Glutamatergic neuron (in vitro differentiated cells): ENCODE measurements at regions not wholly inside any gene's neighbourhood (a gene's known extent, or its start where the extent isn't known, plus 50 kb on each side); places are given as distances from the start of the nearest gene placed in this dataset.

Experiments used
- DNase-seq: peaks from one replicate; pipeline ENCODE4 v3.0.0; 2022
- H3K27ac Mint-ChIP-seq: one replicate; pipeline ENCODE4 v1.8.0; 2020; ENCODE audit warnings: mild to moderate bottlenecking, mixed read lengths, inconsistent platforms; ENCODE audit not compliant: unreplicated experiment
- H3K27me3 Mint-ChIP-seq: one replicate; pipeline ENCODE4 v1.8.0; 2020; ENCODE audit warnings: mild to moderate bottlenecking, moderate library complexity, mixed read lengths, inconsistent platforms; ENCODE audit not compliant: unreplicated experiment
- H3K36me3 Mint-ChIP-seq: one replicate; pipeline ENCODE4 v1.8.0; 2020; ENCODE audit warnings: mild to moderate bottlenecking, mixed read lengths, inconsistent platforms; ENCODE audit not compliant: unreplicated experiment
- H3K4me1 Mint-ChIP-seq: one replicate; pipeline ENCODE4 v1.8.0; 2020; ENCODE audit warnings: mild to moderate bottlenecking, low read depth, mixed read lengths, inconsistent platforms; ENCODE audit not compliant: unreplicated experiment
- H3K4me3 Mint-ChIP-seq: one replicate; pipeline ENCODE4 v1.8.0; 2020; ENCODE audit warnings: mild to moderate bottlenecking, mixed read lengths, inconsistent platforms; ENCODE audit not compliant: unreplicated experiment
- H3K9me3 Mint-ChIP-seq: one replicate; pipeline ENCODE4 v1.8.0; 2020; ENCODE audit warnings: mild to moderate bottlenecking, moderate library complexity, mixed read lengths, inconsistent platforms; ENCODE audit not compliant: unreplicated experiment
- TF ChIP-seq, protein P1 (sequence below): fragments of 200-600 bp; sonication (generic); IDR thresholded peaks from one replicate; pipeline ENCODE4 v1.5.0; 2021; ENCODE audit not compliant: partially characterized antibody, unreplicated experiment

DNA sequence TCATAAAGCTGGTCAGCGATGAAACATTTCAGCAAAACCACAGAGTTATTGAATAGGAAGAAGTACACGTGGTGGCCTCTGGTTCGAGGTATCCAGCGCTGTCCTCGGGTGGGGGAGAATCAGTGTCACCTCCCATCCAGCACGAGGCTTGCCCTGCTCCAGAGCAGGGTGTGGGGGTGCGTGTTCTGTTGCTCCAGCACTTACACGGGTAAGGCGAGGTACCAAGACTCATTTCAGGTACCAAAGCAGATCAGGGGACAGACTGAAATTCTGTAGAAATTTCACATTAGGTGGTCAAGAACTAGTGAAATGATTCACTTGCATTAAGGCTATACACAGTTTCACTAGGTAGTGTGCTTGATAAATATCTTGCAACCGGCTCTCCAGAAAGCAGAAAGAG is 164.2 kb upstream of the SOX1 start:
- Mint-ChIP-seq H3K27me3 (peaks cover 10% of the 10 kb centered on the region), H3K27ac (no peak overlapping the region), H3K4me1 (no peaks in the 10 kb centered on the region), H3K4me3 (no peak overlapping the region), H3K9me3 (peaks cover 6% of the 10 kb centered on the region), H3K36me3 (no peaks in the 10 kb centered on the region)
- no peak for DNase-seq
- TF ChIP-seq, protein P1, sequence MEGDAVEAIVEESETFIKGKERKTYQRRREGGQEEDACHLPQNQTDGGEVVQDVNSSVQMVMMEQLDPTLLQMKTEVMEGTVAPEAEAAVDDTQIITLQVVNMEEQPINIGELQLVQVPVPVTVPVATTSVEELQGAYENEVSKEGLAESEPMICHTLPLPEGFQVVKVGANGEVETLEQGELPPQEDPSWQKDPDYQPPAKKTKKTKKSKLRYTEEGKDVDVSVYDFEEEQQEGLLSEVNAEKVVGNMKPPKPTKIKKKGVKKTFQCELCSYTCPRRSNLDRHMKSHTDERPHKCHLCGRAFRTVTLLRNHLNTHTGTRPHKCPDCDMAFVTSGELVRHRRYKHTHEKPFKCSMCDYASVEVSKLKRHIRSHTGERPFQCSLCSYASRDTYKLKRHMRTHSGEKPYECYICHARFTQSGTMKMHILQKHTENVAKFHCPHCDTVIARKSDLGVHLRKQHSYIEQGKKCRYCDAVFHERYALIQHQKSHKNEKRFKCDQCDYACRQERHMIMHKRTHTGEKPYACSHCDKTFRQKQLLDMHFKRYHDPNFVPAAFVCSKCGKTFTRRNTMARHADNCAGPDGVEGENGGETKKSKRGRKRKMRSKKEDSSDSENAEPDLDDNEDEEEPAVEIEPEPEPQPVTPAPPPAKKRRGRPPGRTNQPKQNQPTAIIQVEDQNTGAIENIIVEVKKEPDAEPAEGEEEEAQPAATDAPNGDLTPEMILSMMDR = no peak

DNA sequence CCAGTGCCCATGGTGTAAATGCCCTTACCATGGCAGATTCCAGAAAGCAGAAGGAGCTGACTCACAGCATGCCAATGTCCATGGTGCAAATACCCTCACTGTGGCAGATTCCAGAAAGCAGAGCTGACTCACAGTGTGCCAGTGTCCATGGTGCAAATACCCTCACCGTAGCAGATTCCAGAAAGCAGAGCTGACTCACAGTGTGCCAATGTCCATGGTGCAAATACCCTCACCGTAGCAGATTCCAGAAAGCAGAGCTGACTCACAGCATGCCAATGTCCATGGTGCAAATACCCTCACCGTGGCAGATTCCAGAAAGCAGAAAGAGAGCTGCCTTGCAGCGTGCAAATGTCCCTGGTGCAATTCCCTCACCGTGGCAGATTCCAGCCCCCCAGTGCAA is 163.8 kb upstream of the SOX1 start:
- Mint-ChIP-seq H3K9me3 (peaks cover 6% of the 10 kb centered on the region), H3K27ac (no peak overlapping the region), H3K4me3 (no peak overlapping the region), H3K27me3 (peaks cover 10% of the 10 kb centered on the region), H3K36me3 (no peaks in the 10 kb centered on the region), H3K4me1 (no peaks in the 10 kb centered on the region)
- no peak for DNase-seq
- TF ChIP-seq, protein P1 = no peak

DNA sequence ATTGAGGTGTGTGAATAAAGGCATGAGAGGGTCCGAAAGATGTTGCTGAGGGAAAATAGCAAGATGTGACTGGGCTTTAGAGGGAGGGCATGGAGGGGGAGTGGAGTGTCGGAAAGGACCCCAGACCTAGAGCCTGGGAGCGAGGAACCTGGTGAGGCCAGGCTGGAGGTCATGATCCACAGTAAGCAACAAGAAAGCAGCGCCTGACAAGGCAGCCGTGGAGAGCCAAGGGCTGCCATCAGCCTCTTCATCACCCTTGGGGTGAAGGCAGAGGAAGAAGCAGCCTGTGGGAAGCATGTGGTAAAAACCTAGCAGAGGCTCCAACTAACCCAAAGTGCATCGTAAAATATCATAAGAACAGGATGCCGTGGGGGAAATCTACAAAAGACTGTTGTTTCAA is 162.8 kb upstream of the SOX1 start:
- Mint-ChIP-seq H3K36me3 (no peaks in the 10 kb centered on the region), H3K4me1 (no peaks in the 10 kb centered on the region), H3K27me3 (peaks cover 10% of the 10 kb centered on the region), H3K27ac (no peak overlapping the region), H3K4me3 (no peak overlapping the region), H3K9me3 (peaks cover 6% of the 10 kb centered on the region)
- TF ChIP-seq, protein P1 = no peak
- DNase-seq = no peak

DNA sequence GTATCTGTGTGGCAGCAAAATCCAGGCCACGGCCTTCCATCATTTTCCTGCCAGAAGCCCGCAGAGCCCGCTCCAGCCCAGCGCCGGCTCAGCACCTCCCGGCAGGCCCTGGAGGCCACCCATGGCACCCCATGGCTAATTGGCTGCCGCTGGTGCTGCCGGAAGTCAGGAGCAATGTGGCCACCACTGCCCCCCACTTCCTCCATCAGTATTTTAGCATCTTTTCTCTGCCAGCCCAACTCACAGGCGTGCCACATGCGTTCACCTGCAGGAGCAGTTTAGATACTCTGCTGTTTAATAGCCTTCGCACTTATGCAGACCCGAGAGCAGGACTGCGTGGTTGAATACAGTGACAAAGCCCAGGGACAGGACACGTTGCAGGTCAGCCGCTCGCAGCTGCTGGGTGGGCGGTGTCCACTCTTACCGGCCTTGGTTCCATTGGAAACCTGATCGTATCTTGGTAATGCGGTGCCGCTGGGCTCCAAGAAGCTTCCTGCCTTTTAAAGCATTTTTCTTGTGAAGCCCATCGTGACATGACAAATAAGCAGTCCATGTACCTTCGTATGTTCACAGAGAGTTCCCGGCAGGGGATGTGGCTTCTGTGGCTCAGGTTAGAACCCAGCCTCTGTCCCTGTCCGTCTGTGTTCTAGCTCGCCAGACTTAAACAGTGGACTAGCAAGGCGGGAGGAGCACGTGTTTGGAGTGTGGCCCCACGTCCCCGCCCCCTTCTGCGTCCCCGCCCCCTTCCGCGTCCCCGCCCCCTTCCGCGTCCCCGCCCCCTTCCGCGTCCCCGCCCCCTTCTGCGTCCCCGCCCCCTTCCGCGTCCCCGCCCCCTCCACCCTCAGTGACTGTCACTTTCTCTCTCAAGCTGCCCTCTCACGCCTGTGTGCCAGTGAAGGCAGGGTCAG is 162.0 kb upstream of the SOX1 start:
- no peaks in the 10 kb centered on the region for H3K36me3 Mint-ChIP-seq
- TF ChIP-seq, protein P1 = no peak
- no peak for DNase-seq
- no peak overlapping the region for H3K4me3 Mint-ChIP-seq
- no peaks in the 10 kb centered on the region for H3K4me1 Mint-ChIP-seq
- H3K9me3 Mint-ChIP-seq = peaks cover 6% of the 10 kb centered on the region
- H3K27me3 Mint-ChIP-seq = peaks cover 10% of the 10 kb centered on the region
- H3K27ac Mint-ChIP-seq = no peak overlapping the region

DNA sequence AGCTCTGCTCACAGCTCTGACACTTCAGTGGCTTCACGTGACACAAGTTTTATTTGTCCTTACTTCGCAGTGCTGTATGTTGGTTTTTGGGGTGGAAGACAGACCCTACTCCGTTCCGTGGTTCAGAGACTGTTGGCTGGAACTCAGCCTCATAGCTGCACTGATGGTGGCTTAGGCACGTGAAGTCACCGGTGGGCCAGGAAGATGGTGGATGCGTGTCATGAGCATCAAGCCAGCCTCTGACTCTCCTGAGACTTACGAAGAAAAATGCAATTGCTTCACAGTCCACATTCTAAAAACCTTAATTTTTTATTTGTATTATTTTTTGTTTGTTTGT is 161.4 kb upstream of the SOX1 start:
- TF ChIP-seq, protein P1 = no peak
- no peak for DNase-seq
- Mint-ChIP-seq H3K27me3 (peaks cover 10% of the 10 kb centered on the region), H3K4me1 (no peaks in the 10 kb centered on the region), H3K27ac (no peak overlapping the region), H3K36me3 (peaks cover under 1% of the 10 kb centered on the region), H3K9me3 (peaks cover 6% of the 10 kb centered on the region), H3K4me3 (no peak overlapping the region)
